Stimulated activated CD4-positive, alpha-beta T cell treated with anti-CD3 and anti-CD28 coated beads, TNF-alpha, amount 100 ng/mL, for 24 hours (primary cell): ENCODE measurements at regions not wholly inside any gene's neighbourhood (a gene's known extent, or its start where the extent isn't known, plus 50 kb on each side); places are given as distances from the start of the nearest gene placed in this dataset.

Experiments
- DNase-seq, 3 experiments: peaks; one replicate each; pipeline ENCODE4 v3.0.0-alpha.2; 2020; ENCODE audit warnings: low read depth in 3 of 3

DNA sequence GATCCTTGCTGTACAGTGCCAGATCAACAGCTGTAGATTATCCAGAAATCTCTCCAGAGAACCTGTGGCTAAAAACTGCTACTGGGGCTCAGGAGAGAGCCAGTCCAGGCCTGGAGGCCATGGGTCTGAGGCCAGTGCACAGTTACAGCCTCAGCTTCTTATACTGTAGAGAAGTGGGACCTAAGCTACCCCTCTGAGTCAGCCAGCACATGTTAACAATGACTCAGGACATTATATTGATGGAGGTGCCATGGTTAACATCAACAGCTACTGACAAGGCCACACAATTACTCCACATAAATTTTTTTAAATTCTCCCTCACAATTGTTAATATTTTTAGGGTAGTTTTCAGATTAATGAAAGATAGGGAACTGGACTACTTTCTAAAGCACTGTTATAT lies 138.5 kb downstream of the RBM26 start:
- no peak for DNase-seq

DNA sequence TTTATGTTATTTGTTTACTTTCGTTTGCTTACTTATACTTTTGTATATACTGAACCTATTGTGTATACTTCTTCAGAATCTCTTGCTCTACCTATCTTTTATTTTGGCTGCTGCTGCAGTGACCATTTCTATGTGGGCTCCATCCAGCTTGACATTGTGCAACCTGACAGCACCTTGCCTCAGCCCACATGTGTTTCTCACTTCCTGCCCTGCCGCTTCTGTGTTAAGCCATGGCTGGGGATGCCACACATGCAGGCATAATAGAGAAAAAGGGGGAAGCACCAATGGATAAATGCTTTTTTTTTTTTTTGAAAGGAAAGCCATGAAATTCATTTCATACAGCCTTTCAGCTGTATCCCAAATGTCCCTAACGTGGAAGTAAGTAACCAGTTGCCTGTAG lies 147.6 kb downstream of the RBM26 start:
- no peak for DNase-seq

DNA sequence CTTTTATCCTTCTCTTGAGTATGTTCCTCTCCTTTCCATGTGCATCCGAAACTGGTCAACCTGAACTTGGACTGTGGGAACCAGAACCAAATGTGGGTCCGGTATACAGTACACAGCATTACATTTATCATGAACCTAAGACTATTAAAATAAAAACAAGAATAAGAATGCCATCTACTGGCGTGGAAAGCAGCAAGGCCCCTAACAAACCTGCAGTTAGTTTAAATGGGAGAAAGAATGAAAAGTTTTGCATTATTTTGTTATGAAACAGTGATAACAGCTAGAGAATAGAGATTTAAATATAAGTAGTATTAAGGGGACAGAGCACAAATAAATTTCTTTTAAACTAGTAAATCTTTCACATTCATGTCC lies 159.5 kb downstream of the RBM26 start:
- DNase-seq: no peak

DNA sequence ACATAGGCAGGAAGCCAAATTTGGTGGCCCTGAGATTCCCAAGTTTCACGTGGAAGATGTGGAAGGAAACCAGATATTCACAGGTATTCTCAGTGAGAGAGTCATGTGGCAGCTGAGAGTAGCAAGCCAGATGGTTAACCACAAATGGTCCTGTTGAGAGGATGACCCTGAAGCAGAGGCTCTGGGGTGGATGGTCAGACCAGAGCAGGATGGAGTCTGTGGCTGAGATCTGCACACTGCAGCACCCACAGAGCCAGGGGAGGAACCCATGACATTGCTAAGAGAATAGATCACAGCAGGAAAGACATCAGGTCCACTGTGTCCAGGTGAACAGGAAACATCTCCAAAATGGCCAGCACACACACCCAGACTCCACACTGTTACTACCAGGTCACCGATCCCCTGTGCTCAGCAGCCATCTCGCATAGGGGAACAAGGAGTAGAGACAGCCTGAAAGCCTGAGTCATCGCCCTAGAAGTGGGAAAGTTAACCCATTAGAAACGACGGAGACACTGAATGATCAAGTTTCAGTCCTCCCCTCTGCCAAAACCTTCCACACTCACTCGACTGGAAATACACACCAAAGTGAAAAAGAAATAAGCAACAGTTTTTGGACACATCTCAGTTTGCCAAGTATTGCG lies 160.0 kb downstream of the RBM26 start:
- no peak for DNase-seq

DNA sequence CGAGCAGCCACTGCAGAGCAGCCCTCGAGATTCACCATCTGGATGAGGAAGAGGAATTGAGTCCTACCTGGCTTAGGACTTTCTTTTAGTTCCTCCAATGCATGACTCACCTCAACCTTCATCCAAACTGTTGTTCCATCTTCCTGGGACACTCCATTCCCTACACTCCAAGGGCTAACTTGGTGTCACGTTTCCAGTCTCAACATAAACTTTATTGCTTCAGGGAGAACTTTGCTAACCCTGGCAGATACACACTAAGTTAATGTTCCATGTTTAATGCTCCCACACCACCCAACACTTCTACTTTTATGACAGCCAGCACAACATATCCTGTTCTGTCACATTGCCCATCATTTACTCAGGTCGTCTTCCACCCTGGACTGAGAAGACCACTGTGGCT lies 164.4 kb downstream of the RBM26 start:
- no peak for DNase-seq

DNA sequence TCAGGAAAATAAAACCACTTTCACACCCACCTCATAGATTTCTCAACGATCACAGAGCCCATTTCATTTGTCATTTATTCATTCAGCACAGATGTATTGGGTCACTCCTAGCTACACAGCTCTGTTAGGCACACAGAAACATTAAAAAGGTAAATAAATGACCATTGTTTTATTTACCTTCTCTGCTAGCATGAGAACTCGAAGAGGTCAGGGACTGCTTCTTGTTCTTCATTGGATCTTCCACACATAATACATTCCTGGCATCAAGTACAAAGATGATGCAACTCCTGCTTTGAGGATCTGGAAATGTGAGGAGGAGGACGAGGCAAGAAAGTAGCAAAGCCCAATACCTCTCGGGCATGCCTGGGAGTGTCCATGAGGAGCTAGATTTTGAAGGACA lies 168.1 kb downstream of the RBM26 start:
- DNase-seq: no peak

DNA sequence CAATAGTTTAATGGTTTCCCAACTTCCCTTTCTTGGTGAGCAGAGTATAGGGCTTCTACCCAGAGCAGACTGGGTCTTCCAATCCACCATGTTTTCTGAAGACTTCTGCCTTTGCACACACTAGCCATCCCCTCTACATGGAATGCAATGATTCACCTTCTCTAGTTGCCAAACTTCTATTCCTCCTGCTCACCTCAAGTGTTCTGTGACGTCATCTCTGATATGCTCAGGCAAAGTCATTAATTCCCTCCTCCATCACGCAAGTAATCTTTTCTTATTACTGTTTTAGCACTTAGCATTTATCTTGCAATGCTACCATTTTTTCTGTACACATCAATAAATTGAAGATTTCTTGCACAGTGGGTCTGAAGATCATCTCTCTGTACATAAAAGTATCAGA lies 174.2 kb downstream of the RBM26 start:
- DNase-seq: no peak

DNA sequence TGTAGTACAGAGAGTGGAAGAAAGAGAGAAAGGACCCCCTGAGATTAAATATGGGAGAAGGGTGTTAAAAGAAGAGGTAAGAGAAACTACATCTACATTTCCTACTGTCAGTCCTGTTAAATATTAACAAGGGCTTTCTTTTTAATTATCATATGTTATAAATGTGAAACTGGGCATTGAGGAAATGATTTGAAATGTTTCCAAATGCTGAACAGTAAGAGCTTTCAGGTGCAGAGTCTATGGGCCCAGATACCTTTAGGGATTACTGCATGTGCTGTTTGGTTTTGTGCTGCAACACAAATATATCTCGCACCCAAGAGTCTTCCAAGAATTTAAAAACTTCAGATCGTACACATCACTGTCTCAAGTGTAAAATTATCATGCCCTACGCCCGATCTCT lies 176.3 kb downstream of the RBM26 start:
- no peak for DNase-seq

DNA sequence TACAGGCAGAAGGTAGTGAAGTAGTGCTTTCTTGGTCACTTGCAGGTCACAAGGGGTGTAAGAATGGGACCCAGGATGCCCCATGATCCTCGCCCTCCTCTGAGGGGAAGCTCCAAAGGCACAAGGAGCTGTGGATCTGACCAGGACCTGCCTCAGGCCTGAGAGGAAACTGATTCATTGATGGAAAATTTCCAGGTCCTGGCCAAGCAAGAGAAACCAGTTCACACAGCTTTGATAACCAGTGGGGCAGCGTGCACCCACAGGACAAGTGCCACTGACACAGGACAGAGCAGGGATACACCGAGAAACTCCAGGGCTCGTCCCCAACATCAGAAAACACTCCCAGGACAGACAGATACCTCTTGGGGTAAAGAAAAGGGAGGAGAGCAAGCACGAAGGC lies 177.1 kb downstream of the RBM26 start:
- no peak for DNase-seq

DNA sequence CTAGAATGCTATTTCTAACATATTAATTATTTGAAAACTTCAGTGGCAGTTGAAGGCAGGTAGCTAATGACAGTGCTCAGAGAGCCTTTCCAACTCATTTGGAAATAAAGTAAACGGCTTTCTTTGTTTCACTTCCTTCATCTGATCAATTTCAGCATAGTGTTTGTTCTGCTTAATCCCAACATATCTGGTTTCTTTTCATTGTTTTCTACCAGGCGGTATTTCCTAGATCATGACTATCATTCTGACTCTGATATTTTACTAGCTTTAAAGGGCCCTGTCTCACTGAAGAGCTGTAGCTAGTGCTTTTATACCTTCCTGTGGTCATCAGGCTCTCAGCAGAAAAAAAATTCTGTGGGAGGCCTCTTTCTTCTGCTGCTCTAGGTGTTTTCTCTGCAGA lies 178.6 kb downstream of the RBM26 start:
- no peak for DNase-seq

DNA sequence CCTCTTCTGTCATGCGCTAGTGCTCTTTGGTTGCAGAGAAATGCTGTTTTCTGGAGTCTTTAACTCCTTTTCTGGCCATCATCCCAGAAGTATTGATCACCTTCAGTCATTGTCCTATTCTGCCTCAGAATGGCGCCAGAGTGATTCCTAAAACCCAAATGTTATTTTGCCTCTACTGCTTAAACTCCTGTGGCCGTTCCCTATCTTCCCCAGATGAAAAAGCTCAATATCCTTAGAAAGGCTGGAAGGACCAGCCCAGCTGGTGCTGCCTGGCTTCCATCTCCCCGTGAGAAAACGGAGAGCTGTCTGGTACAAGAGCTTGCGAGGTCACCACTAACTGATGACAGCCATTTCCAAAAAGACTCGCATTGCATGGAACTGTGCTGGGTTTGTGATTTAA lies 179.1 kb downstream of the RBM26 start:
- DNase-seq: no peak

DNA sequence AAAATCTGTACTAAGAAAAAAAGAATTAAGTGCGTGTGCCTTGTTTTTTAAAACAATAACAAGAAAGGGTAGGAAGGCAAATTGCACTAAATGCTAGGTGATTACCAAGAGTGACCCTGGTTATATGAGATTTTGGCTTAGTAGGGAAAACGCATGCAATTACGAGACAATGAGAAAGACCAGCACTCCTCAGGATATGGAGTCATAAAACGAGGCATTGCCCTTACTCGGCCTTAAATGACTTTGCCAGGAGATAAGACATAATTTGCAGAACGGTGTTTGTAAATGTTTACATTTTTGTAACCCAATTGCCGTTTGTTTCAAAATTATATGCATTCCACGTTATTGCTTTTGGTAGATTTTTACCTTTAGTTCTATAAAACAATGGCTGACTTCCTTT lies 179.8 kb downstream of the RBM26 start:
- no peak for DNase-seq

DNA sequence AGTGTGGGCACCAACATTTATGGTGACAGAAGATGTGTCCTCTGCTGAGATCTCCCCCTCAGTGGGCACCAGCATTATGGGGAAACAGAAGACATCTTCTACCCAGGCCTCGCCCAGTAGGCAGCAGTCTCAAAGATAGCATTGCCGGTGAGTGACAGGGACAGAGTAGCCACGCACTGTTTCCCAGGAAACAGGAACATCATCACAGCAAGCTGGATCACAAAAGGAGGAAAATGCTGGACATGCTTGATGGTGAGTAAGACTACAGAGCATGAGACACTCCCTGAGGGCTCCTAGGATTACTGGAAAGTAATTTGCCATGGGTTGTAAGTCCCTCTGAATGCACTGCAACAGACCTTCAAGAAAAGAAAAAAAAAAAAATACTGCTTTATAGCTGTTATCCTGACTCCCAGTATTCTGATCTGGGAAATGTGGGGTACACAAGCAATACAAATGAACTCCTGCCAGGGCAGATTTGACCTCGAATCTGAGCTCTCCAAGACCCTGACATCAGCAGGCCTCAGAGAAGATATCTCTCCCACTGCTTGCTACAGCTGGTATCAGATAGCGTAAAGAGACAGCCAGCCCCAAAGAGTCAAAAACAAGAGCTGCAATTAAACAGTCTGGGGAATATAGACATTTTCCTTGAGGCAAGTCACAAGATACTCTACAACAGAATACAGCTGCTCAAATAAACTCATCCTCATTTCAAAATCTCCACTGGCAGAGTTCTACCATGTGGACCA lies 180.4 kb downstream of the RBM26 start:
- no peak for DNase-seq

DNA sequence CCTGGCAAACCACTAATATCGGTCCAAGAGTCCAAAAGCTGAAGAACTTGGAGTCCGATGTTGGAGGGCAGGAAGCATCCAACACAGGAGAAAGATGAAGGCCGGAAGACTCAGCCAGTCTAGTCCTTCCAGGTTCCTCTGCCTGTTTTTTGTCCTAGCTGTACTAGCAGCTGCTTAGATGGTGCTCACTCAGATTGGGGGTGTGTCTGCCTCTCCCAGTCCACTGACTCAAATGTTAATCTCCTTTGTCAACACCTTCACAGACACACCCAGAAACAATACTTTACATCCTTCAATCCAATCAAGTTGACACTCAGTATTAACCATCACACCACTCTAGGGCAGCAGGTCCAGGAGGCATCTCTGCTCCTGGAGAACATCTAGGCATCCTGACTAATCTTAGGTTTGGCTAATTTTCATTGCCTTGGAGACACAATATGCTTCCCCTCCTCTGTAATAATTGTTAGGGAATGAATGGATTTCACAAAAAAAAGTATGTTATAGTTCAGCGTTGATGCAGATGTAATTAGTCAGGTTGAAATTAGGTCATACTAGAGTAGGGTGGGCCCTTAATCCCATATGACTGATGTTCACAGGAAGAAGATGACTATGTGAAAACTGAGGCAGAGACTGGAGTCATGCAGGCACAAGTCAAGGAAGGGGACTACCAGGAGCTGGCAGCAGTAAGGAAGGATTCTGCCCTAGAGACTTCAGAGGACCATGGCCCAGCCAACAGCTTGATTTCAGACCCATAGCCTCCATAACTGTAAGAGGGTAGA lies 183.4 kb downstream of the RBM26 start:
- DNase-seq: no peak

DNA sequence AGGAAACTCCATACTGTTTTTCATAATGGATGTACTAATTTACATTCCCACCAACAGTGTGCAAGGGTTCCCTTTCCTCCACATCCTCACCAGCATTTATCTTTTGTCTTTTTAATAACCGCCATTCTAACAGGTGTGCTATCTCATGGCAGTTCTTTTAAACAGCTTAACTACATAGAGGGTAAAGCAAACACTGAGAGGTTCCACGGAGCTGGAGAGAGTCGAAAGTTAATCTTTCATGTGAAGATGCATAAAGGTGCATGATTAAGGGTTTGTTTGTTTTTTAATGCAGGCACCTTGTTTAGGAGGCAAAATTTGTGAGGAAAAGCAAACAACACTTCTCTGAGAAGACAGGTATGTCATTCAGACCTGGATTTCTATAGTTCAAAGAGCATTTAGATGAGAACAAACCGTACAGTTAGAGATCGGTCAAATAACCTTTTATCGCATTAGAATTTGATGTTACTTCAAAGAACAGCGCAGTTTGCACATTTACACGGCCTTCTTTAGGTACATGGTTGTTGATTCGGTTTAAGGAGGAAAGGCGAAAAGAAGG lies 193.9 kb downstream of the RBM26 start:
- DNase-seq: no peak

DNA sequence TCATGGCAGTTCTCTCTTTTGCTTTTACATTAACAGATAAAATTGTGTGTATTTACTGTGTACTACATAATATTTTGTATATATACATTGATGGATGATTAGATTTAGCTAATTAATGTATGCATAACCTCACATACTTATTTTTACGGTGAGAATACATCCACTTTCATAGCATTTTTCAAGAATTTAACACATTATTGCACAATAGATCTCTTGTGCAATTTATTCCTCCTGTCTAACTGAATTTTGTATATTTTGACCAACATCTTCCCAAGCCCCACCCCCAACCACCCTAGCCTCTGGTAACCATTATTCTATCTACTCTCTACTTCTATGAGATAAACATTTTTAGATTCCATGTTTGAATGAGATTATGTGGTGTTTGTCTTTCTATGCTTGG lies 194.7 kb downstream of the RBM26 start:
- DNase-seq: no peak

DNA sequence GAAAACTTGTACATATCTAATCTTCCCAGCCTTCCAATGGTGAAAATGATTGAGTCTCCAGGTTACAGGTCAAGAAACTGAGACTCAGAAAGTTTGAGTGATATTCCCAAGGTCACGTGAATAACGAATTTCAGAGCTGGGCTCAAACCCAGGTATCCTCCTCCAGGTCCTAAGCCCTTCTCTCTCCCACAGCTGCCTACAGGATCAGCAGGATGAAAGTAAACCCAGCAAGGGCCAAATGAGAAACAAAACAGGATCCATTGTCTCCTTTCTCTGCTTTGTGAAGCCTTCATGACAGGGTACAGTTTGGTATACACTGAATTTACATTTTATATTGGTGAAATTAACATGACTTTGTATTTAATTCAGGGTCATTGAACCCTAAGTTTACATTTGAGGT lies 208.1 kb downstream of the RBM26 start:
- DNase-seq: no peak

DNA sequence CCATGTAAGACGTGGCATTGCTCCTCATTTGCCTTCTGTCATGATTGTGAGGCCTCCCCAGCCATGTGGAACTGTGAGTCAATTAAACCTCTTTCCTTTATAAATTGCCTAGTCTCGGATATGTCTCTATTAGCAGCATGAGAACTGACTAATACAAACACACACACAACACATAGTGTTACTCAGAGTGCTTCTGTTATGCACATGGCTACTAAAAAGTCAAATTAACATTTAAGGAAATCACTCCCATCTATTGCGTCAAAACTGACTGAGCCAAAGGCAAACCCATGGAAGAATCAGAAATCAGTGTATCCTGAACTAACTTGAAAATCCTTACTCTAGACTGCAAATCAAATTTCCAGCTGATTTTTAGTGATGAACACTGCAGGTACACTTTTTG lies 209.2 kb downstream of the RBM26 start:
- no peak for DNase-seq

DNA sequence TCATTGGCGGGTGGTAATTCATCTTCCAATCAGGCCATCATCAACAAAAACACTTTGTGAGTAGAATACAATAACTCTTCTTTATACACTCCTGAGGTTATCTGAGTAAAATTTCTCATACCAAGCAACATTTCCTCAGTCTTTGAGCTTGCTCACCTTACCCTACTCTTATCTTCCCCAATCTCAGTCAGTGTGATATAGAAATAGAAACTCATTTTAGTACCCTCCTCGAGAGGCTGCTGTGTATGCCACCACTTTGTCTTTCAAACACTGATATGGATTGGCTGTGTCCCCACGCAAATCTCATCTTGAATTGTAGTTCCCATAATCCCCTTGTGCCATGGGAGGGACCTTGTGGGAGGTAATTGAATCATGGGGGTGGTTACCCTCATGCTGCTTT lies 209.7 kb downstream of the RBM26 start:
- DNase-seq: peak in 1 of 3 experiments; percentile 1

DNA sequence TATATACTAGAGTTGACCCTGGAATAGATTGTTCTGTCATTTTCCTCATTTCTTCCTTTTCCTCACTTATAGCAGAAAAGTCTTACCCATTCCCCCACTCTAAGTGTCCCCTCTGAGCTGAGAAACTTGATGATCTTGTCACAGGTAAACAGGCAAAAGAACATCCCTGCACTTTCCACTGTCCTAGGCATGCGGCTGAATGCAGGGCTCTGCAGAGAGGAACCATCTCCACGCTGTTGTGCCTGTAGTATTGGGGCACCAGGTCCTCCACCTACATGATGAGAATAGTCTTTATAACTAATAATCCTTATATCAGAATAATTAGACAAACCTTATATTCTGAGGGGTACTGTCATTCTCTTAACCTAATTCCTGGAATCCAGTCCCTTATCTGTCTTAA lies 211.3 kb downstream of the RBM26 start:
- DNase-seq: no peak

DNA sequence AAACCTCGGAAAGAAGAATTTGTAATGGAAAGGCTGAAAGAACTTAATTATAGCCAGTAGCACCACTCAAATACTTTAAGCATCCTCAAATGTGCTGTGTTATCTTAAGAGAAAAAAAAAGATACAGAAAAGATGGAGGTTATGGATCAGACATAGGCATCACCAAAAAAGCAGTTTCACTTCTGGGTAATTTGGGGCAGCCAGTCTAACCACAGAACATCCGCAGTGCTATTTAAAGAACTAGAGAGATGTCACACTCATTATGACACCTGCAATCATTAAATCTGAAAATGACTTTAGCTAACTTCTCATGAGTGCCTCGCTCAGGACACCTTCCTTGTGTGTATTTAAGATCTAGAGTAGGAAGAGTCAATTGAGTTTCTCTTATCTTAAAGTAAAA lies 211.8 kb downstream of the RBM26 start:
- DNase-seq: peak in 2 of 3 experiments; percentile 5 to 25

DNA sequence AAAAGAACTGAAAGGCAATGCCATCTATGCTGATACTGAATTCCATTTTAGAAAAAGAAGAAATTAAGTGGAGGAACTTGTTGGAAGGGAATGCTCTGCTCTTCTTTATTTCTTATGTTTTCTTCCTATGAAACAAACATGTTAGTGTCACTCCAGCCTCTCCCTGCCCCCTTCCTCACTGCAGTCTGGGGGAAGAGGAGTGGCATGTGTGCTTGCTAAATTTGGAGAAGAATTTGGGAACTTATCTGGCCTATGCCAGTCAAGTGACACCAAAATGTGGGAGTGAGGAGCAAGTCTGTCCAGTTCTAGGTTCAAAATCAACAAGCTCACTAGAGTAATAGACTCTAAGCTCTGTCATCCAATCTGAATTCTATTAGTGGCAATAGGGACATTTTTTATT lies 214.6 kb downstream of the RBM26 start:
- no peak for DNase-seq

DNA sequence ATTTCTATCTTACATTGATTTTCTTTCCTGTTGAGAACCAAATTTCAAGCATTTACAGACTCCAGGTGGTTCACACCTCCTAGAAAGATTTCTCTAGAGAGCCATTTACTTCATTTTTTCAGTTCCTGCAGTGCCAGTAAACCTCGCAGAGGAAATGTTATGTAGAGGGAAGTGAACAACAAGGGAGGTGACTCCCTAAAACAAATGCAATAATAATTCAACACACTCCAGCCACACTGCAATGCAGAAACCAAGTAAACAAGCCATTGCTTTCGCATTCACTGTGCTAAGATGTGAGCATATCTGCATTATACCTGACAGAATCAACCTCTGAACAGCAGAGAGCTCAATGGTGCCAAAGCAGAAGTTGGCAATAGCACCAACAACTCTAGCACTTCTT lies 215.1 kb downstream of the RBM26 start:
- DNase-seq: no peak
